NCI-H2196 treated with DMSO at 0.1 percent for 48 hours (cell line): ENCODE measurements at regions not wholly inside any gene's neighbourhood (a gene's known extent, or its start where the extent isn't known, plus 50 kb on each side); places are given as distances from the start of the nearest gene placed in this dataset.

Source experiments
- DNase-seq: peaks from one replicate; lab custom pipeline; 2025; ENCODE audit not compliant: unreplicated experiment; lab: John Stamatoyannopoulos, UW

- no peak for DNase-seq
Measured at GRCh38 chr6:153275997-153276396, 144.9 kb upstream of the RGS17 start.

DNA sequence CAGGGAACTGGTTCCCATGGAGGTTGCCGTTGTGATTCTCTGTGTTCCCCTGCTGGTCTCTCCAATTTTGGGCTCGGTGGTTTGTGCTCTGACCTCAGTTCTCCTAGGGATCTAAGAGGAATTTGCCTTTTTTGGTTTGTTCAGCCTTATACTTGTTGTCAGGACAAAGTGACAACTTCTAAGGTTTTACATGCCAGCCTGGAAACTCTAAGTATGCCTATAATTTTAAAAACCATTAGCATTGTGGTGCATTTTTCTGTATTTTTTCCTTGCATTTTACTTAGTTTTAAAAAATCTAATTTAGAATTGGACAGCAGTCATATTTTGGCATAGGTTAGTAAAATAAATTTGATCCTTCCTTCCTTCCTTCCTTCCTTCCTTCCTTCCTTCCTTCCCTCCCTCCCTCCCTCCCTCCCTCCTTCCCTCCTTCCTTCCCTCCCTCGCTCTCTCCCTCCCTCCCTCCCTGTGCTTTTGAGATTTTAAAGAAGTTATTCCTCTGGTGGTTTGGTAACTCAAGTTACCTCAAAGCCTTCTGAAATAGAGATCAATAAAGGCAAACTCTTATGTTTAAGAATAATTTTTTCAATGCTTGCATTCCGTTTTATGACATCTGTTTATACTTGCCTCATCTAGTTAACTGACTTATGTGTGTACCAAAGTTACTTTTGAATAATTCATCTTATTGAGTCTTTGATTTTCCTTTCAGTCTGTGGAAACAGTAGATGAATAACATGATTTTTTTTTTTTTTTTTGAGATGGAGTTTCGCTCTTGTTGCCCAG, 141.3 kb upstream of the RGS17 start:
- no peak for DNase-seq

- no peak for DNase-seq
Measured at GRCh38 chr6:153263489-153263888, 132.4 kb upstream of the RGS17 start.

GRCh38 chr6:153251326-153251725, 120.2 kb upstream of the RGS17 start:
- no peak for DNase-seq

DNA sequence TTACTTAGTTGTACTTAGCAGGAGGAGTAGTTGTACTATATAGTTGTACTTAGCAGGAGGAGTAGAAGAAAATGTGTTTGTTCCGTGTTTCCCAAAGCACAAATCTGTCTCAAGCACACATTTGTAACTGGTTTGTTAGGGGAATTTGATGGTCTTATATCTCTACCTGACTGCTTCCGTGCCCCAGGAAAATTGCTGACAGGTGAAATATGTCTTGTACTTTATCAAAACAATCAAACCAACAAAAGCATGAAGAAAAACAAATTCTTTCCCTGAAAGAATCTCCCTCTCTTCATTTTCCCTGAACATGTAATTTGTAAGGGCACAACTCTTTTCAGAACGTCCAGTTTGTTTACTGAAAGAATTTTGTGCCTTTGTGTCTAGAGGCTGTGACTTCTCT, 106.6 kb upstream of the RGS17 start:
- no peak for DNase-seq

- DNase-seq = no peak
Measured at GRCh38 chr6:153231048-153231646, 100.1 kb upstream of the RGS17 start.

DNA sequence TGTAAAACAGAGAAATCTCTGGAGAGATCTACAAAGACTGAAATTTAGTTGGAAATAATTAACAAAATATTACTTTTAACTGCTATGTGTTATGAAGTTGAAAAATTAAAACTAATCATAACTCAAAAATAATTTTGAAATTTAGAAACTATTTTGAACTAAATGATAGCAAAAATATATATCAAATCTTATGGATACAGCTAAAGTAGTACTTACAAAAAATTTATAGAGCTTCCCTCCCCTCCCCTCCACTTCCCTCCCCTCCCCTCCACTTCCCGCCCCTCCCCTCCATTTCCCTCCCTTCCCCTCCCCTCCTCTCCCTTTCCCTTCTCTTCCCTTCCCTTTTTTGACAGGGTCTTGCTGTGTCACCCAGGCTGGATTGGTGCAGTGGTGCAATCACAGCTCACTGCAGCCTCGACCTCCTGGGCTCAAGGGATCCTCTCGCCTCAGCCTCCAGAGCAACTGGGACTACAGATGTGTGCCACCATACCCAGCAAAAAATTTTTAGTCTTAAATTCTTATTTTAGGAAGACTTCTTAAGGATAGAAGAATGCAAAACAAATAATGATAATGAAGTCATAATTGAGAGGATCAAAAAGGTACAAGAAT, 87.2 kb upstream of the RGS17 start:
- no peak for DNase-seq

DNA sequence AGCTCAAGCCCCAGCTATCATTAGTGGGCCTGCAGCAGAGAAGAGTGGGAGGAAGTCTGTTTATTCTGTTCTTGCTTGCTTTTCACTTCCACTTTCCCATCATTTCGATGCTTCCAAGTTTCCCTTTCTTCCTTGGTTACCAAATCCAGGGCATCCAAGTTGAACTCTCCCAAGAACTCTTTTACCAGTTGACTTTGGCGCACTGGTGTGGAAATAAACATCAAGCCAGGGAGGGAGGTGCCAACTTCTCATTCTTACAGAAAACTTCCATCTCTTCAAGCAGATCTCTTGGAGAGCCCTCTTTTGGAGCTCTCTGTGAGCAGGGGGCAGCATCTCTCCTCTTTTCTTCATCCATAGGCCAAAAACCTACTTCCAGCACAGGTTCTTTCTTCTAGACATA, 85.7 kb upstream of the RGS17 start:
- DNase-seq = no peak

DNA sequence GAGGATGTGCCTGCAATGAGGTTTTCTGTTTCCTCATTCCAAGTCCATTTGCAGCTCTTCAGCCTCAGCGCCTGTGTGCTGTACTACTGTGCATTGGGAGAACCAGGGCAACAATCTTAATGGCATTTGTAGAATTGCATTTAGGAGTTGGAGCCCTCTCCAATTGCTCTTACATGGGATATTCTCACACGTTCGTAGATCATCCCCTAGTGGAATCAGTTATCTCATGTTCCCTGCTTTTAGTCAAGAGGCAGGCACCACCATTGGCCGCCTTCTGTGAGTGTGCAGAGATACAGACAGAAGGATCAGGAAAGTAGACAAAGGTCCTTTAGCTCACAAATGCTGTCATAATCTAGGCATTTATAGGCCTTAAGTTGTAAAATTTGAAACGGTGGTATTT, 84.2 kb upstream of the RGS17 start:
- no peak for DNase-seq

DNA sequence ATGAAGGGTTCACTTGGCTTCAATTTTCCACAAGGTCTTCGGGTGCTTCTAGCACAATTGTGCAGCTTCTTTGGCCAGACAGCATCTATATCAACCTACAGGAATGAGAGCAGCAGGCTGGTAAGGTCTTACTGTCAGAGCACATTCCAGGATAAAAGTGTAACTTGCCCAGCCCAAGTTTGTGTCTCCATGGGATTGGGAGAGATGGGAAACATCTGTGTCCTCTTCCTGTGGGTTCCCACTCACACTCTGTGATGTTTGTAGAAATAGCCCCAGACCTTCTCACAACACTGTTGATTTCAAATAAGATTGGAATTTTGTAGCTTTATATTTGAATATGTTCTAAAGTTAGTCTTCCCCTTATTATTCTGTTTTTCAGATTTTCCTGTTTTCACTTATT, 83.4 kb upstream of the RGS17 start:
- no peak for DNase-seq

DNA sequence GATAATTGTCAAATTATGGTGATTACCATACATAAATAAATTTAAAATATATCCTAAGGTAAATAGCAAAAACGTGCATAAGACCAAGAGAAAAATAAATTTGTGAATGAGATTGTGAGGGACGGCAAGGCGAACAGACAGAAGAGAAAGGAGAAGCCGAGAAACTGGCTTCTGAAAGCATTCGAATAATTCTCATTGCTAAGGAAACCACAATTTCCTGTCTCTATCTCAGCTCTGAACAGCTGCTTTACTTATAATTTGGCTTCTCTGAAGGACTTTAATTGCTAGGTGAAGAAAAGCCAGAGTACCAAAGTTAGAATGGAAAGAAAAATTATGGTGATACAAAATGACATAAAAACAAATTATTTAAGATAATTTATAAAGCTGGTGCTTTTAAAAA, 79.0 kb upstream of the RGS17 start:
- DNase-seq = no peak

- no peak for DNase-seq
Measured at GRCh38 chr6:153208706-153209105, 77.6 kb upstream of the RGS17 start.

DNA sequence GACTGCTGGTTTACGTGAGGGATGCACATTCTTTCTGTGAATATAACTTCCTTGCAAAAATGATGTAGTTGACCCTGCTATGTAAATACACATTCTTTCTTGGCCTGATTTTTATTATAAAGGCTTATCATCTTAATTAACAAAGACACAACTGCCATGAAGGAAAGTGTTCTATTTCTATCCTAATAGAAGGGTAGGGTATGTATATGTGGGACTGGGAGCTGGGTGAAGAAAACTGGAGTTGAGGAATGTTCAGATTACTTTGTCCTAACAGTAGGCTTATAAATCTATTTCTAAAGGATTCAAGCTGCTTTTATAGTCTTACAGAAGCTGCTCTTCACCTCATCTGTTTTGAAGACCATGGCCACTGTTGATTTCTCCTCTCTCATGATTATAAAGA, 76.5 kb upstream of the RGS17 start:
- DNase-seq = no peak

DNA sequence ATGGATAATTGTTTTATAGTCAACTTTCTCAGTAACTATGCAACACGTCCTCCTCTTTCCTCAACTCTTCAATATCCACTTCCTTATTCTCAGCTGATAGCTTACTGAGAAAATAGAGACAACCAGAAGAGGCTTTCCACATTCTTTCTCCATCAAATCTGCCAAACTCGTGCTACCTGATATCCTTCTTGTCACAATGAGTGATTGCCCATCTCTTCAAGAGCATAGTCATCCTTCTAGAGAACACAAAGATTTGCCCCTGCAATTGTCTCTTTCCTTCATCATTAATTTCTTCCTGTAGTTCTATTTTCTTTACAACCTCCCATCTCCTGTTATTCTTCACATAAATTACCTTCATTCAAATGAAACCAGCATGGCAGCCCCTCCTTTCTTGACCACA, 75.9 kb upstream of the RGS17 start:
- no peak for DNase-seq

GRCh38 chr6:153192943-153193885, 62.1 kb upstream of the RGS17 start:
- DNase-seq = no peak

- no peak for DNase-seq
Measured at GRCh38 chr6:153183925-153184324, 52.8 kb upstream of the RGS17 start.
